ENCODE measurements at regions not wholly inside any gene's neighbourhood (a gene's known extent, or its start where the extent isn't known, plus 50 kb on each side); places are given as distances from the start of the nearest gene placed in this dataset.

GRCh38 chr12:87921621-87922020 is 107.6 kb downstream of the C12orf50 start:
- no peak for TF ChIP-seq CTCF (conservative IDR thresholded peaks at IDR 0.05; ENCODE audit: low read depth, low read length)
- no peak overlapping the region for H3K4me3 ChIP-seq (ENCODE audit: low read length)
- no peak for DNase-seq (ENCODE audit: low read depth)

- no peak for TF ChIP-seq CTCF (conservative IDR thresholded peaks at IDR 0.05; ENCODE audit: low read depth, low read length)
- DNase-seq (ENCODE audit: low read depth) = no peak
These were observed 109.1 kb downstream of the C12orf50 start for GRCh38 chr12:87920139-87920538.

GRCh38 chr12:87901457-87901856 is 127.7 kb downstream of the C12orf50 start:
- no peak for DNase-seq (ENCODE audit: low read depth)
- no peak for TF ChIP-seq CTCF (conservative IDR thresholded peaks at IDR 0.05; ENCODE audit: low read depth, low read length)

More at GRCh38 chr12:87920139-87920538, 109.1 kb downstream of the C12orf50 start:
- H3K4me3 ChIP-seq (ENCODE audit: low read length) = no peak overlapping the region

GRCh38 chr12:87897662-87898061 is 131.5 kb downstream of the C12orf50 start:
- no peak for TF ChIP-seq CTCF (conservative IDR thresholded peaks at IDR 0.05; ENCODE audit: low read depth, low read length)
- DNase-seq (ENCODE audit: low read depth) = no peak
- no peak overlapping the region for H3K4me3 ChIP-seq (ENCODE audit: low read length)

More at GRCh38 chr12:87901457-87901856, 127.7 kb downstream of the C12orf50 start:
- H3K4me3 ChIP-seq (ENCODE audit: low read length) = no peak overlapping the region

GRCh38 chr12:87883806-87884205 is 145.4 kb downstream of the C12orf50 start:
- DNase-seq (ENCODE audit: low read depth) = no peak
- no peak overlapping the region for H3K4me3 ChIP-seq (ENCODE audit: low read length)

GRCh38 chr12:87879141-87879540 is 150.1 kb downstream of the C12orf50 start:
- DNase-seq (ENCODE audit: low read depth) = no peak
- no peak for TF ChIP-seq CTCF (conservative IDR thresholded peaks at IDR 0.05; ENCODE audit: low read depth, low read length)

More at GRCh38 chr12:87883806-87884205, 145.4 kb downstream of the C12orf50 start:
- TF ChIP-seq CTCF (conservative IDR thresholded peaks at IDR 0.05; ENCODE audit: low read depth, low read length) = no peak

GRCh38 chr12:87870493-87871460 is 158.4 kb downstream of the C12orf50 start:
- TF ChIP-seq CTCF (conservative IDR thresholded peaks at IDR 0.05; ENCODE audit: low read depth, low read length) = no peak
- no peak for DNase-seq (ENCODE audit: low read depth)
- H3K4me3 ChIP-seq (ENCODE audit: low read length) = no peak overlapping the region

More at GRCh38 chr12:87879141-87879540, 150.1 kb downstream of the C12orf50 start:
- H3K4me3 ChIP-seq (ENCODE audit: low read length) = no peak overlapping the region

All from retinal pigment epithelial cell (primary cell).